ENCODE measurements at regions not wholly inside any gene's neighbourhood (a gene's known extent, or its start where the extent isn't known, plus 50 kb on each side); places are given as distances from the start of the nearest gene placed in this dataset.

DNA sequence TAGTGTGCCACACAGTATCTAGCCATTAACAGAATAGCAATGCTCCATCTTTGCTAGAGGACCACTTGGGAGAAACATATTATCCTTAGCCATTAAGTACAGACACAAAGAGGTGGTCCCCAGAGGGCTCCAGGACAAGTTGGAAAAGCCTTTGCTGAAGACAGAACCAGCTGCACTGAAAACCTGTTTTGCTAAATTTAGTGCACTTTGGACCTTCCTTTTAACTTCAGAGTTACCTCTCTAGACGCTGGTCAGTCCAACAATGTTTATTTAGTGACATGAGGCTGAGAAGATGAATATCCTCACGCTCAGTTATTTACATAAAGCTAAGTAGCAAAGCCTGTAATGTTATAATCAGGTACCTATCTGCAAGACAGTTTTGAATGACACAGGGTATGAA, 265.0 kb upstream of the ZNF608 start:
- TF ChIP-seq, protein P1, sequence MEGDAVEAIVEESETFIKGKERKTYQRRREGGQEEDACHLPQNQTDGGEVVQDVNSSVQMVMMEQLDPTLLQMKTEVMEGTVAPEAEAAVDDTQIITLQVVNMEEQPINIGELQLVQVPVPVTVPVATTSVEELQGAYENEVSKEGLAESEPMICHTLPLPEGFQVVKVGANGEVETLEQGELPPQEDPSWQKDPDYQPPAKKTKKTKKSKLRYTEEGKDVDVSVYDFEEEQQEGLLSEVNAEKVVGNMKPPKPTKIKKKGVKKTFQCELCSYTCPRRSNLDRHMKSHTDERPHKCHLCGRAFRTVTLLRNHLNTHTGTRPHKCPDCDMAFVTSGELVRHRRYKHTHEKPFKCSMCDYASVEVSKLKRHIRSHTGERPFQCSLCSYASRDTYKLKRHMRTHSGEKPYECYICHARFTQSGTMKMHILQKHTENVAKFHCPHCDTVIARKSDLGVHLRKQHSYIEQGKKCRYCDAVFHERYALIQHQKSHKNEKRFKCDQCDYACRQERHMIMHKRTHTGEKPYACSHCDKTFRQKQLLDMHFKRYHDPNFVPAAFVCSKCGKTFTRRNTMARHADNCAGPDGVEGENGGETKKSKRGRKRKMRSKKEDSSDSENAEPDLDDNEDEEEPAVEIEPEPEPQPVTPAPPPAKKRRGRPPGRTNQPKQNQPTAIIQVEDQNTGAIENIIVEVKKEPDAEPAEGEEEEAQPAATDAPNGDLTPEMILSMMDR (IDR thresholded peaks at IDR 0.05), result no peak
- no peak for TF ChIP-seq POLR2A (IDR thresholded peaks at IDR 0.05)
